ENCODE measurements at regions not wholly inside any gene's neighbourhood (a gene's known extent, or its start where the extent isn't known, plus 50 kb on each side); places are given as distances from the start of the nearest gene placed in this dataset.

- TF ChIP-seq POLR2A (IDR thresholded peaks at IDR 0.05): no peak
- no peak for TF ChIP-seq CTCF (IDR thresholded peaks at IDR 0.05)
- no peak for DNase-seq
- Histone ChIP-seq H3K9me3 (no peaks in the 10 kb centered on the region), H3K27ac (no peak overlapping the region), H3K27me3 (no peaks in the 10 kb centered on the region), H3K4me1 (no peaks in the 10 kb centered on the region), H3K36me3 (no peaks in the 10 kb centered on the region), H3K4me3 (no peak overlapping the region)
- intact Hi-C loops (cut with DNase I; ENCODE audit: low total_unique reads): no loop called here
Observed at GRCh38 chr17:74017466-74017865, 186.0 kb upstream of the RPL38 start.

DNA sequence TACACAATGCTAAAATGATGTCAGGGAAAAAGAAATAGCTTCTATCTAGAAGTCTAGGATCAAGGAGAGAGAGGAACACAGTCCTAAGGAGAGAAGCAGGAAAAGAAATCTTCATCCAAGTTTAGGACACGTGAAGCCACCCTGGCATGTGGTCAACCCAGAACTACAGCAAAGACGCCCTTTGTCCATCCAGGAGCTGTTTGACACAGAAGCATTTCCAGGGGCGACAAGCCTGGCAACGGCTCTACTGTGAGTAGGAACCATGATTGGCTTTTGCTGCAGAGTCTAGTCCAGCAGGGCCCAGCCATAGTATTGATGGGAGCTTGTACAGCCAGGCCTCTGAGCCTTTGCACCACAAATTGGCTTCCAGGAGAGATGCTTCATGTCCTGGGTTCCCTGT, 185.4 kb upstream of the RPL38 start:
- Histone ChIP-seq H3K27ac (no peak overlapping the region), H3K27me3 (no peaks in the 10 kb centered on the region), H3K4me3 (no peak overlapping the region), H3K4me1 (no peaks in the 10 kb centered on the region), H3K9me3 (no peaks in the 10 kb centered on the region), H3K36me3 (no peaks in the 10 kb centered on the region)
- intact Hi-C loops (cut with DNase I; ENCODE audit: low total_unique reads): no loop called here
- no peak for DNase-seq
- TF ChIP-seq POLR2A (IDR thresholded peaks at IDR 0.05) (no peak), CTCF (IDR thresholded peaks at IDR 0.05) (no peak)

- Histone ChIP-seq H3K4me1 (no peaks in the 10 kb centered on the region), H3K9me3 (no peaks in the 10 kb centered on the region), H3K27ac (no peak overlapping the region), H3K36me3 (no peaks in the 10 kb centered on the region), H3K4me3 (no peak overlapping the region), H3K27me3 (no peaks in the 10 kb centered on the region)
- intact Hi-C loops (cut with DNase I; ENCODE audit: low total_unique reads): no loop called here
- no peak for TF ChIP-seq POLR2A (IDR thresholded peaks at IDR 0.05)
- TF ChIP-seq CTCF (IDR thresholded peaks at IDR 0.05): no peak
- DNase-seq: no peak
Observed at GRCh38 chr17:74019271-74019670, 184.2 kb upstream of the RPL38 start.

DNA sequence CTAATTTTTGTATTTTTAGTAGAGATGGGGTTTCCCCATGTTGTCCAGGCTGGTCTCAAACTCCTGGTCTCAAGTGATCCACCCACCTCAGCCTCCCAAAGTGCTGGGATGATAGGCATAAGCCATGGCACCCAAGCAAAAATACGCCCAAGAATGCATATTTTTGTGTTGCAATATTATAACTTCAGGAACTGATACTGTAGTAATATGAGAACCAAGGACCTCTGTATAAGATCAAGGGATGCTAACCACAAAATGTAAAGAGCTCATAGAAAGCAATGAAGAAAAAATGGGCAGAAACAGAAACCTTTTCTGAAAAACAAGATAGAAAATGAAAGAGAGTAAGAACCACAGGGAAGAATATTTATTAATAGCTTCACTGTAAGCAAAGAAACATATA, 183.6 kb upstream of the RPL38 start:
- intact Hi-C loops (cut with DNase I; ENCODE audit: low total_unique reads): no loop called here
- Histone ChIP-seq H3K4me3 (no peak overlapping the region), H3K36me3 (no peaks in the 10 kb centered on the region), H3K4me1 (no peaks in the 10 kb centered on the region), H3K27me3 (no peaks in the 10 kb centered on the region), H3K27ac (no peak overlapping the region), H3K9me3 (no peaks in the 10 kb centered on the region)
- no peak for DNase-seq
- no peak for TF ChIP-seq CTCF (IDR thresholded peaks at IDR 0.05)
- no peak for TF ChIP-seq POLR2A (IDR thresholded peaks at IDR 0.05)

DNA sequence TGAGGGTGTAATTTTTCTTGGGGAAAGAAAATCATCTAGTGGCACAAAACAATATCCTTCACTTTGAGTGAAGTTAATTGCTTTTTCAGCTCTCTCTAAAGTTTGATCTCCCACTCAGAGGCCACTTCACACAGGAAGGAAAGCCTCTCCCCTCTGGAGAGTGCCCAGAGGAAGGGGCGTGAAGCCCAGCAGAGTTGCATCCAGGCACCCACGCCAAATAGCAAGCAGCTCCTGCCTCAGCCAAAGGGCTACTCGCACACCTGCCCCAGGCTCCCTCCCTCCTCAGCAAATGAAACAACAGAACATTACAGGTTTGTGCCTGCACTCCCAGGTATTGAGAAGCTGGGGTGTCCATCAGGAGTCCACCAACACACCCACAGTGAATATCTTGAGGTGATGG, 183.0 kb upstream of the RPL38 start:
- Histone ChIP-seq H3K27me3 (no peaks in the 10 kb centered on the region), H3K4me3 (no peak overlapping the region), H3K9me3 (no peaks in the 10 kb centered on the region), H3K4me1 (no peaks in the 10 kb centered on the region), H3K27ac (no peak overlapping the region), H3K36me3 (no peaks in the 10 kb centered on the region)
- TF ChIP-seq CTCF (IDR thresholded peaks at IDR 0.05) (no peak), POLR2A (IDR thresholded peaks at IDR 0.05) (no peak)
- intact Hi-C loops (cut with DNase I; ENCODE audit: low total_unique reads): no loop called here
- DNase-seq: no peak

Data from uterus (tissue), 3 donors.